KMS-11 (cell line): ENCODE measurements at regions not wholly inside any gene's neighbourhood (a gene's known extent, or its start where the extent isn't known, plus 50 kb on each side); places are given as distances from the start of the nearest gene placed in this dataset.
A peak's percentile ranks its signal among the peaks of the same experiment; 100 is the strongest.

Experiments used
- H2AFZ ChIP-seq: fragments of 200-600 bp; sonication (generic); 2 replicates; pipeline ENCODE4 v1.6.1; 2016; ENCODE audit warnings: antibody characterized with exemption, mixed run types, low read depth
- H3K27ac ChIP-seq: fragments of 200-600 bp; sonication (generic); 2 replicates; pipeline ENCODE4 v1.6.1; 2016; ENCODE audit warnings: mild to moderate bottlenecking, mixed run types
- H3K27me3 ChIP-seq: fragments of 200-600 bp; sonication (generic); 2 replicates; pipeline ENCODE4 v1.6.1; 2017; ENCODE audit warnings: mild to moderate bottlenecking, low read depth, mixed run types, moderate library complexity; ENCODE audit not compliant: insufficient read depth
- H3K36me3 ChIP-seq: fragments of 200-600 bp; sonication (generic); 2 replicates; pipeline ENCODE4 v1.6.1; 2017; ENCODE audit warnings: mild to moderate bottlenecking, mixed run types; ENCODE audit not compliant: insufficient read depth
- H3K4me1 ChIP-seq: fragments of 200-600 bp; sonication (generic); 2 replicates; pipeline ENCODE4 v1.6.1; 2016; ENCODE audit warnings: mild to moderate bottlenecking, low read depth, mixed run types; ENCODE audit not compliant: poor library complexity, severe bottlenecking
- H3K4me2 ChIP-seq: fragments of 200-600 bp; sonication (generic); 2 replicates; pipeline ENCODE4 v1.7.0; 2016; ENCODE audit warnings: mild to moderate bottlenecking, mixed run types
- H3K4me3 ChIP-seq: fragments of 200-600 bp; sonication (generic); IDR thresholded peaks from 2 replicates; pipeline ENCODE4 v1.6.1; 2017; ENCODE audit warnings: low read depth, low read length, mixed read lengths; ENCODE audit not compliant: insufficient read depth
- H3K79me2 ChIP-seq: fragments of 200-600 bp; sonication (generic); 2 replicates; pipeline ENCODE4 v1.6.1; 2016; ENCODE audit warnings: low read depth, mixed run types; ENCODE audit not compliant: insufficient read depth
- H3K9ac ChIP-seq: fragments of 200-600 bp; sonication (generic); 2 replicates; pipeline ENCODE4 v1.6.1; 2016; ENCODE audit warnings: mild to moderate bottlenecking, mixed run types
- H4K20me1 ChIP-seq: fragments of 200-600 bp; sonication (generic); 2 replicates; pipeline ENCODE4 v1.6.1; 2016; ENCODE audit warnings: mild to moderate bottlenecking, mixed run types; ENCODE audit not compliant: insufficient read depth
- CTCF ChIP-seq: fragments of 200-600 bp; sonication (generic); conservative IDR thresholded peaks from 2 replicates; pipeline ENCODE4 v1.6.1; 2017; ENCODE audit warnings: low read depth, mild to moderate bottlenecking, antibody characterized with exemption, low read length, moderate library complexity, mixed read lengths

GRCh38 chr2:195472501-195473234 is 184.4 kb upstream of the SLC39A10 start:
- Histone ChIP-seq H3K27me3 (no peaks in the 10 kb centered on the region), H3K4me2 (no peak overlapping the region)

GRCh38 chr2:195471807-195472206 is 185.2 kb upstream of the SLC39A10 start:
- Histone ChIP-seq H3K9ac (no peak overlapping the region), H2AFZ (no peak overlapping the region), H3K36me3 (no peaks in the 10 kb centered on the region), H3K4me3 (no peak overlapping the region), H4K20me1 (no peaks in the 10 kb centered on the region), H3K4me1 (peaks cover 46% of the 10 kb centered on the region), H3K4me2 (0 out of 2 replicates have a peak overlapping the region, but pooled peaks have one; percentile 27), H3K27me3 (no peaks in the 10 kb centered on the region), H3K27ac (no peak overlapping the region), H3K79me2 (no peaks in the 10 kb centered on the region)
- no peak for TF ChIP-seq CTCF

More at GRCh38 chr2:195472501-195473234, 184.4 kb upstream of the SLC39A10 start:
- Histone ChIP-seq H4K20me1 (no peaks in the 10 kb centered on the region), H3K9ac (no peak overlapping the region), H3K4me3 (no peak overlapping the region), H3K79me2 (no peaks in the 10 kb centered on the region), H2AFZ (no peak overlapping the region), H3K36me3 (no peaks in the 10 kb centered on the region), H3K27ac (no peak overlapping the region), H3K4me1 (peaks cover 48% of the 10 kb centered on the region)
- no peak for TF ChIP-seq CTCF

GRCh38 chr2:195471163-195471562 is 185.9 kb upstream of the SLC39A10 start:
- H3K4me1 ChIP-seq, result peaks cover 46% of the 10 kb centered on the region
- H2AFZ ChIP-seq, result peak overlapping the region; percentile 45; the same call in 1 of the 2 replicates

GRCh38 chr2:195470622-195471021 is 186.4 kb upstream of the SLC39A10 start:
- Histone ChIP-seq H3K27me3 (no peaks in the 10 kb centered on the region), H3K36me3 (no peaks in the 10 kb centered on the region), H3K9ac (no peak overlapping the region), H4K20me1 (no peaks in the 10 kb centered on the region), H3K79me2 (no peaks in the 10 kb centered on the region), H3K4me3 (no peak overlapping the region), H3K4me2 (peak overlapping the region; percentile 27; the same call in 1 of the 2 replicates), H3K27ac (peak overlapping the region; percentile 50), H3K4me1 (peaks cover 46% of the 10 kb centered on the region), H2AFZ (peak overlapping the region; percentile 45; the same call in 1 of the 2 replicates)
- TF ChIP-seq CTCF, result no peak

More at GRCh38 chr2:195471163-195471562, 185.9 kb upstream of the SLC39A10 start:
- TF ChIP-seq CTCF, result no peak
- H3K36me3 ChIP-seq, result no peaks in the 10 kb centered on the region
- H3K4me2 ChIP-seq, result peak overlapping the region; percentile 27; the same call in 1 of the 2 replicates
- H4K20me1 ChIP-seq, result no peaks in the 10 kb centered on the region
- H3K27ac ChIP-seq, result peak overlapping the region; percentile 50; the same call in 1 of the 2 replicates
- H3K4me3 ChIP-seq, result no peak overlapping the region
- H3K9ac ChIP-seq, result no peak overlapping the region
- no peaks in the 10 kb centered on the region for H3K27me3 ChIP-seq
- no peaks in the 10 kb centered on the region for H3K79me2 ChIP-seq
